Endothelial cell of umbilical vein (primary cell): ENCODE measurements at regions not wholly inside any gene's neighbourhood (a gene's known extent, or its start where the extent isn't known, plus 50 kb on each side); places are given as distances from the start of the nearest gene placed in this dataset.

Source experiments
- FOS ChIP-seq: IDR thresholded peaks from 2 replicates; pipeline ENCODE4 v1.6.1; 2011; ENCODE audit warnings: mild to moderate bottlenecking, low read length, moderate library complexity, borderline replicate concordance; ENCODE audit not compliant: insufficient read depth
- TF ChIP-seq, protein P1 (sequence below), 2 donors: IDR thresholded peaks; 1 replicate in 1 of 2; 2 replicates in 1 of 2; pipeline ENCODE4 v1.5.1; 2011; ENCODE audit warnings: low read length in 2 of 2, mild to moderate bottlenecking in 2 of 2, moderate library complexity in 2 of 2, control low read depth in 1 of 2, inconsistent platforms in 1 of 2, low read depth in 1 of 2; ENCODE audit not compliant: insufficient read depth in 1 of 2; ENCODE audit errors: extremely low read depth in 1 of 2
- TF ChIP-seq, protein P2 (sequence below): IDR thresholded peaks from 2 replicates; pipeline ENCODE4 v1.6.1; 2011; ENCODE audit not compliant: insufficient read depth, insufficient read length

- TF ChIP-seq, protein P1, sequence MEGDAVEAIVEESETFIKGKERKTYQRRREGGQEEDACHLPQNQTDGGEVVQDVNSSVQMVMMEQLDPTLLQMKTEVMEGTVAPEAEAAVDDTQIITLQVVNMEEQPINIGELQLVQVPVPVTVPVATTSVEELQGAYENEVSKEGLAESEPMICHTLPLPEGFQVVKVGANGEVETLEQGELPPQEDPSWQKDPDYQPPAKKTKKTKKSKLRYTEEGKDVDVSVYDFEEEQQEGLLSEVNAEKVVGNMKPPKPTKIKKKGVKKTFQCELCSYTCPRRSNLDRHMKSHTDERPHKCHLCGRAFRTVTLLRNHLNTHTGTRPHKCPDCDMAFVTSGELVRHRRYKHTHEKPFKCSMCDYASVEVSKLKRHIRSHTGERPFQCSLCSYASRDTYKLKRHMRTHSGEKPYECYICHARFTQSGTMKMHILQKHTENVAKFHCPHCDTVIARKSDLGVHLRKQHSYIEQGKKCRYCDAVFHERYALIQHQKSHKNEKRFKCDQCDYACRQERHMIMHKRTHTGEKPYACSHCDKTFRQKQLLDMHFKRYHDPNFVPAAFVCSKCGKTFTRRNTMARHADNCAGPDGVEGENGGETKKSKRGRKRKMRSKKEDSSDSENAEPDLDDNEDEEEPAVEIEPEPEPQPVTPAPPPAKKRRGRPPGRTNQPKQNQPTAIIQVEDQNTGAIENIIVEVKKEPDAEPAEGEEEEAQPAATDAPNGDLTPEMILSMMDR (IDR thresholded peaks at IDR 0.05; ENCODE audit: extremely low read depth in 1 of 2, insufficient read depth in 1 of 2, low read depth in 1 of 2, low read length in 2 of 2): no peak
- peak; percentile 29 for TF ChIP-seq FOS
- TF ChIP-seq, protein P2, sequence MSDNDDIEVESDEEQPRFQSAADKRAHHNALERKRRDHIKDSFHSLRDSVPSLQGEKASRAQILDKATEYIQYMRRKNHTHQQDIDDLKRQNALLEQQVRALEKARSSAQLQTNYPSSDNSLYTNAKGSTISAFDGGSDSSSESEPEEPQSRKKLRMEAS: no peak
These were observed 175.2 kb upstream of the NLRP1 start for GRCh38 chr17:5759501-5759925.
